Activated naive CD4-positive, alpha-beta T cell treated with anti-CD3 and anti-CD28 coated beads for 36 hours (primary cell): ENCODE measurements at regions not wholly inside any gene's neighbourhood (a gene's known extent, or its start where the extent isn't known, plus 50 kb on each side); places are given as distances from the start of the nearest gene placed in this dataset.
"Not testable (repeated sequence)": the region's sequence is repeated elsewhere in the genome, so short reads cannot be mapped to it uniquely, and the experiment has no call there.

Source experiments
- CTCF ChIA-PET: fragments of 350-600 bp; sonication (Branson Sonifier 250); formaldehyde crosslinking; loops from one replicate; lab custom pipeline; 2021; ENCODE audit warnings: antibody characterized with exemption; lab: Charles Lee
- DNase-seq: peaks from one replicate; pipeline ENCODE4 v3.0.0-alpha.2; 2020
- H3K27ac Mint-ChIP-seq: one replicate; pipeline ENCODE4 v1.8.0; 2021; ENCODE audit warnings: mild to moderate bottlenecking, mixed read lengths
- H3K27me3 Mint-ChIP-seq: one replicate; pipeline ENCODE4 v1.8.0; 2021; ENCODE audit warnings: low read depth, mixed read lengths
- H3K36me3 Mint-ChIP-seq: one replicate; pipeline ENCODE4 v1.8.0; 2021; ENCODE audit warnings: low read depth, mixed read lengths
- H3K4me1 Mint-ChIP-seq: one replicate; pipeline ENCODE4 v1.8.0; 2021; ENCODE audit warnings: low read depth, mixed read lengths
- H3K4me3 Mint-ChIP-seq: one replicate; pipeline ENCODE4 v1.8.0; 2021; ENCODE audit warnings: mild to moderate bottlenecking, moderate library complexity, mixed read lengths
- H3K9me3 Mint-ChIP-seq: one replicate; pipeline ENCODE4 v1.8.0; 2021; ENCODE audit warnings: mixed read lengths
- intact Hi-C: fragments of 100-400 bp; cut with micrococcal nuclease; formaldehyde crosslinking; loops from one replicate; pipeline ENCODE4 v1.15.1; 2023

DNA sequence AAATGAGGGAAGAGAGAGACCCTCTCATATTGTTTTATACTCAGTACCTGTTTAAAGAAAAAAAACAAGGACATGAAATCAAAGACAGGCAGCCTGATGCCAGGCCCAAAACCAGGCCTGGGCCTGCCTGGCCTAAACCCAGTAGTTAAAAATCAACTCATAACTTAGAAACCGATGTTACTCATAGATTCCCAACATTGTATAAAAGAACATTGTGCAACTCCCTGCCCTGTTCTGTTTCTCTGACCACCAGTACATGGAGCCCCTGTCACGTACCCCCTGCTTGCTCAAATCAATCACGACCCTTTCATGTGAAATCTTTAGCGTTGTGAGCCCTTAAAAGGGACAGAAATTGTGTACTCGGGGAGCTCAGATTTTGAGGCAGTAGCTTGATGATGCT is 291.4 kb upstream of the SGCG start:
- DNase-seq, H3K9me3 Mint-ChIP-seq, H3K27me3 Mint-ChIP-seq, CTCF ChIA-PET, H3K4me1 Mint-ChIP-seq, H3K27ac Mint-ChIP-seq, H3K36me3 Mint-ChIP-seq, intact Hi-C loops, H3K4me3 Mint-ChIP-seq: not testable (repeated sequence)

- intact Hi-C loops, result no loop called here
- CTCF ChIA-PET, result no interaction called here
- Mint-ChIP-seq H3K36me3 (no peaks in the 10 kb centered on the region), H3K27ac (no peak overlapping the region), H3K9me3 (peaks cover 4% of the 10 kb centered on the region), H3K4me1 (no peaks in the 10 kb centered on the region), H3K27me3 (peaks cover 4% of the 10 kb centered on the region), H3K4me3 (no peak overlapping the region)
- no peak for DNase-seq
These were observed 287.6 kb upstream of the SGCG start for GRCh38 chr13:22893204-22893603.

GRCh38 chr13:22893777-22894176 is 287.0 kb upstream of the SGCG start:
- peaks cover 4% of the 10 kb centered on the region for H3K9me3 Mint-ChIP-seq
- CTCF ChIA-PET, result no interaction called here
- no peaks in the 10 kb centered on the region for H3K4me1 Mint-ChIP-seq
- no peaks in the 10 kb centered on the region for H3K36me3 Mint-ChIP-seq
- intact Hi-C loops, result no loop called here
- no peak overlapping the region for H3K4me3 Mint-ChIP-seq
- no peak overlapping the region for H3K27ac Mint-ChIP-seq
- H3K27me3 Mint-ChIP-seq, result peaks cover 4% of the 10 kb centered on the region
- no peak for DNase-seq

DNA sequence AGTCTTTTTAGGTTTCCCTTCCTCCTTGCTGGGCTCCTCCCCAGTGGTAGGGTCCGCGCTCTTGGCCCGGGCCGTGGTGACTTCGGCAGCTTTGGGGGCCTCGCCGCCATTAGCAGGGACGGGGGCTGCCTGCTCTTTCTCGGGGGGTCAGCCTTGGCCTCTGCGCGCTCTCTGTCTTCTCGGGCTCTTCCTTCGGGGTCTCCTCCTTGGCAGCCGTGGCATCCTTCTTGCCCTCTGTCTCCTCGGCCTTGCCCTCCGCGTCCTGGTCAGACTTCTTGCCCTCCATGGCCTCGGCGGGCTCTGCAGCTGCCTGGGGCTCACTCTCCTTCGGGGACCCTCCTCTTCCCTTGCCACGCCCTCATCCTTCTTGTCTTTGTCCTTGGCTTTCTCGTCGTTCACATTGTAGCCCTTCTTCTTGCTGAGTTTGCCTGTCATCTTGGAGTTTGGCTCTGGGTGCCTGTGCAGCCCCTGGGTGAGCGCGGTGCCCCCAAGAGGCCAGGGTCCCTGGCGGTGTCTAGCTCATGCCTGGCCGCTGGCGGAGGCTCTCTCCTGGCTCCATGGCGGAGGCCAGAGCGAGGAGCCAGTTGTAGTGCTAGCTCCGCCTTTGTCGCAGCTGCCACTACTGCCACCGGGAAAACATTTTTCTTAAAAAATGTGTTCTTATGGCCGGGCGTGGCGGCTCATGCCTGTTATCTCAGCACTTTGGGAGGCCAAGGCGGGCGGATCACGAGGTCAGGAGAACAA is 283.0 kb upstream of the SGCG start:
- no peak overlapping the region for H3K4me3 Mint-ChIP-seq
- no peaks in the 10 kb centered on the region for H3K36me3 Mint-ChIP-seq
- H3K9me3 Mint-ChIP-seq, result no peaks in the 10 kb centered on the region
- CTCF ChIA-PET, result no interaction called here
- no peak for DNase-seq
- intact Hi-C loops, result no loop called here
- no peak overlapping the region for H3K27ac Mint-ChIP-seq
- peaks cover 4% of the 10 kb centered on the region for H3K27me3 Mint-ChIP-seq
- H3K4me1 Mint-ChIP-seq, result no peaks in the 10 kb centered on the region

- intact Hi-C loops, H3K27ac Mint-ChIP-seq, DNase-seq, H3K36me3 Mint-ChIP-seq, H3K9me3 Mint-ChIP-seq, H3K4me1 Mint-ChIP-seq, H3K4me3 Mint-ChIP-seq, CTCF ChIA-PET, H3K27me3 Mint-ChIP-seq: not testable (repeated sequence)
These were observed 280.3 kb upstream of the SGCG start for GRCh38 chr13:22900416-22900951.

GRCh38 chr13:22903301-22903700 is 277.5 kb upstream of the SGCG start:
- Mint-ChIP-seq H3K27ac (no peak overlapping the region), H3K36me3 (no peaks in the 10 kb centered on the region), H3K4me1 (no peaks in the 10 kb centered on the region), H3K27me3 (peaks cover 9% of the 10 kb centered on the region), H3K9me3 (no peaks in the 10 kb centered on the region), H3K4me3 (no peak overlapping the region)
- intact Hi-C loops, result no loop called here
- CTCF ChIA-PET, result interaction anchor here (1.0 kb wide), 1 partner anchor 16 kb away, joined by 3 read pairs; no protein-coding TSS in a partner anchor
- DNase-seq, result no peak

DNA sequence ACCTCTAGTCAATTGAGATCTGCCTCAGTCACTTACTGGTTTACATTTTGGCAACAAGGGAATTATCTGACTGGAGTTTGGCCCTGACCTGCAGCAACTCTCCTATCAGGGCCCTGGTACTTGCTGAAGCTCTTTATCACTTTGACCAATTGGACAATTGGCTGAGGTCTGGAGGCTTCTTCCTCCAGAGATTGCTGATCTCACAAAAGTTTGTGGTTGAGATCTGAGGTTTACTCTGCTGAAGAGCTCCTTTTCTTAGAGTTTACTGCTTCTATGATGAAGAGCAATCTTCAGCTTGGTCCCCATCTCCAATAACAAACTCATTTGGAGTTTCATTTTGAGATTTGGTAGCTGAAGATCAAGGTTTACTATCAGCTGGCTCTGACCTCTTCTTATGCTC is 276.9 kb upstream of the SGCG start:
- H3K27ac Mint-ChIP-seq, result no peak overlapping the region
- no peak overlapping the region for H3K4me3 Mint-ChIP-seq
- H3K9me3 Mint-ChIP-seq, result no peaks in the 10 kb centered on the region
- CTCF ChIA-PET, result no interaction called here
- H3K4me1 Mint-ChIP-seq, result no peaks in the 10 kb centered on the region
- DNase-seq, result no peak
- intact Hi-C loops, result no loop called here
- peaks cover 11% of the 10 kb centered on the region for H3K27me3 Mint-ChIP-seq
- H3K36me3 Mint-ChIP-seq, result no peaks in the 10 kb centered on the region

- no peak for DNase-seq
- CTCF ChIA-PET, result no interaction called here
- intact Hi-C loops, result no loop called here
- Mint-ChIP-seq H3K9me3 (no peaks in the 10 kb centered on the region), H3K4me1 (peaks cover 2% of the 10 kb centered on the region), H3K27ac (no peak overlapping the region), H3K27me3 (peaks cover 44% of the 10 kb centered on the region), H3K4me3 (peak overlapping the region; percentile 51), H3K36me3 (no peaks in the 10 kb centered on the region)
These were observed 265.2 kb upstream of the SGCG start for GRCh38 chr13:22915442-22916082.

DNA sequence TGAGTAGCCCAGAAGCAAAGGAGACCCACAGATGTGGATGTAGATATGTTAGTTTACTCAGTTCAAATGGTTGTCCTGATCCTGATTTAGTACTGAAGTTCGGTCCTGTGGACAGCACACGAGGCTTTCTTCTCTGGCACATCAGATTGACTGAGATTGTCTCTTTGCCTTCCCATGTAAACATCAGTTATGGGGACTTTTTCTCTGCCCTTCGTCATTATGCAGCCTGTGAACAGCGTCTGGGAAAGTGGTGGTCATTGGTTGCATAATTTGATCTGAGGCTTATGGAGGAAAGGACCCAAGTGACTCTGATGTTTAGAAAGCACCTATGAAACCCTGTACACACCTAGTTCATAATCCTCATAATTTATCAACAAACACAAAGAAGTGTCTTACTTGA is 264.5 kb upstream of the SGCG start:
- H3K9me3 Mint-ChIP-seq, H3K36me3 Mint-ChIP-seq, DNase-seq, CTCF ChIA-PET, H3K27ac Mint-ChIP-seq, H3K4me3 Mint-ChIP-seq, intact Hi-C loops, H3K4me1 Mint-ChIP-seq: not testable (repeated sequence)
- H3K27me3 Mint-ChIP-seq, result peaks cover 40% of the 10 kb centered on the region

- peaks cover 60% of the 10 kb centered on the region for H3K27me3 Mint-ChIP-seq
- DNase-seq, result no peak
- CTCF ChIA-PET, result no interaction called here
- H3K36me3 Mint-ChIP-seq, result no peaks in the 10 kb centered on the region
- peak overlapping the region; percentile 36 for H3K4me3 Mint-ChIP-seq
- H3K4me1 Mint-ChIP-seq, result peaks cover 9% of the 10 kb centered on the region
- H3K9me3 Mint-ChIP-seq, result no peaks in the 10 kb centered on the region
- no peak overlapping the region for H3K27ac Mint-ChIP-seq
- intact Hi-C loops, result no loop called here
These were observed 254.7 kb upstream of the SGCG start for GRCh38 chr13:22925881-22926747.

- intact Hi-C loops, result no loop called here
- no peak for DNase-seq
- Mint-ChIP-seq H3K4me3 (no peak overlapping the region), H3K36me3 (no peaks in the 10 kb centered on the region), H3K4me1 (peaks cover 9% of the 10 kb centered on the region), H3K9me3 (no peaks in the 10 kb centered on the region), H3K27ac (no peak overlapping the region), H3K27me3 (peaks cover 53% of the 10 kb centered on the region)
- CTCF ChIA-PET, result no interaction called here
These were observed 253.9 kb upstream of the SGCG start for GRCh38 chr13:22926748-22927400.

DNA sequence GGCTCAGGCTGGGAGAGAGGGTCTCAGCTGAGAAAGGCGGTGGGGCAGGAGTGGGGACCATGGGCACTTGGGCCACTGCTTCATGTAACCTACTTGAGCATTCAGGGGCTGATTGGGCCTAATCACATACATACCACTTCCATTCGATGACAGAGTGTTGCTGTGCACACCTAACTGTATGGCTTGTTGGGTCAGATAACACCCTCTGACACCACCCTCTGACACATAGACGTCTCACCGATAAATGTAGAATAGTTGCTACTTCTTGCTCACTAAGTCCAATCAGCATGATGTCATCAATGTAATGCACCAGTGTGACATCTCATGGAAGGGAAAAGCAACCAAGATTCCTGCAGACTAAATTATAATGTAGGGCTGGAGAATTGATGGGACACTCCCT is 252.9 kb upstream of the SGCG start:
- H3K27ac Mint-ChIP-seq, CTCF ChIA-PET, intact Hi-C loops, DNase-seq, H3K4me3 Mint-ChIP-seq, H3K36me3 Mint-ChIP-seq, H3K4me1 Mint-ChIP-seq, H3K9me3 Mint-ChIP-seq: not testable (repeated sequence)
- peaks cover 44% of the 10 kb centered on the region for H3K27me3 Mint-ChIP-seq
